H1 (cell line): ENCODE measurements at regions not wholly inside any gene's neighbourhood (a gene's known extent, or its start where the extent isn't known, plus 50 kb on each side); places are given as distances from the start of the nearest gene placed in this dataset.

Source experiments
- CTCF ChIA-PET: fragments of 300-600 bp; sonication (Branson Sonifier 250); formaldehyde crosslinking; loops from one replicate; lab custom pipeline; 2021; ENCODE audit not compliant: partially characterized antibody; lab: Charles Lee
- POLR2A ChIA-PET: fragments of 300-600 bp; sonication (Branson Sonifier 250); formaldehyde crosslinking; loops from one replicate; lab custom pipeline; 2021; ENCODE audit warnings: inconsistent platforms; ENCODE audit not compliant: partially characterized antibody; lab: Charles Lee
- DNase-seq, 2 experiments: peaks; one replicate each; pipeline versions ENCODE4 v3.0.0 to v3.0.0-alpha.2; 2010 to 2022; ENCODE audit warnings: low spot score in 2 of 2, low read depth in 1 of 2, mixed read lengths in 1 of 2
- FAIRE-seq: peaks from 2 replicates; lab custom pipeline; 2011; peaks lifted over from hg19 to GRCh38; lab: Jason Lieb, UNC
- H2AFZ ChIP-seq: 2 replicates; pipeline ENCODE4 v1.8.1; 2012; ENCODE audit warnings: low read length, inconsistent platforms
- H2AK5ac ChIP-seq: 2 replicates; pipeline ENCODE4 v1.6.1; 2013; ENCODE audit warnings: low read depth, low read length
- H2BK120ac ChIP-seq: replicated peaks from 2 replicates; pipeline ENCODE3; 2013; ENCODE audit warnings: low read depth, low read length, inconsistent platforms
- H2BK12ac ChIP-seq: 2 replicates; pipeline ENCODE4 v1.6.1; 2013; ENCODE audit warnings: low read depth, low read length
- H2BK15ac ChIP-seq: 2 replicates; pipeline ENCODE4 v1.6.1; 2013; ENCODE audit warnings: low read length
- H2BK20ac ChIP-seq: 2 replicates; pipeline ENCODE4 v1.6.1; 2013; ENCODE audit warnings: low read length
- H2BK5ac ChIP-seq: 2 replicates; pipeline ENCODE4 v1.6.1; 2013; ENCODE audit warnings: low read depth, low read length
- H3K14ac ChIP-seq: 2 replicates; pipeline ENCODE4 v1.6.1; 2013; ENCODE audit warnings: inconsistent platforms; ENCODE audit not compliant: insufficient read length
- H3K18ac ChIP-seq: 2 replicates; pipeline ENCODE4 v1.6.1; 2013; ENCODE audit warnings: low read length; ENCODE audit errors: extremely low read depth
- H3K23ac ChIP-seq: 2 replicates; pipeline ENCODE4 v1.6.1; 2013; ENCODE audit warnings: inconsistent platforms; ENCODE audit not compliant: insufficient read length
- H3K23me2 ChIP-seq: 2 replicates; pipeline ENCODE4 v1.6.1; 2013; ENCODE audit warnings: low read depth, low read length
- H3K27ac ChIP-seq: 2 replicates; pipeline ENCODE4 v1.6.1; 2011; ENCODE audit warnings: low read depth, low read length, inconsistent platforms
- H3K27me3 ChIP-seq, 4 experiments: replicated peaks in 1 of 4; 1 replicate in 1 of 4; 2 replicates in 3 of 4; pipeline versions ENCODE4 v1.6.1 to v1.8.1; 2011 to 2013; ENCODE audit warnings: low read length in 3 of 4, mild to moderate bottlenecking in 3 of 4, inconsistent platforms in 2 of 4, mixed read lengths in 2 of 4, moderate library complexity in 1 of 4; ENCODE audit not compliant: control insufficient read depth in 3 of 4, insufficient read depth in 3 of 4; ENCODE audit errors: extremely low read depth in 1 of 4
- H3K36me3 ChIP-seq, 4 experiments: 2 replicates each; pipeline versions ENCODE4 v1.6.1 to v1.8.1; 2011 to 2013; ENCODE audit warnings: mild to moderate bottlenecking in 4 of 4, low read length in 3 of 4, moderate library complexity in 2 of 4, control low read depth in 1 of 4, inconsistent platforms in 1 of 4; ENCODE audit not compliant: insufficient read depth in 4 of 4, control insufficient read depth in 2 of 4
- H3K4ac ChIP-seq: replicated peaks from 2 replicates; pipeline ENCODE3; 2013; ENCODE audit warnings: low read length, low read depth, mixed read lengths, inconsistent platforms; ENCODE audit not compliant: insufficient read length
- H3K4me1 ChIP-seq, 4 experiments: replicated peaks in 1 of 4; 1 replicate in 1 of 4; 2 replicates in 3 of 4; pipeline versions ENCODE4 v1.6.1 to v1.8.1; 2011 to 2013; ENCODE audit warnings: low read length in 3 of 4, inconsistent platforms in 2 of 4, mixed read lengths in 1 of 4; ENCODE audit not compliant: insufficient read depth in 4 of 4, control insufficient read depth in 3 of 4
- H3K4me2 ChIP-seq, 2 experiments: 2 replicates each; pipeline versions ENCODE4 v1.6.1 to v1.8.1; 2011 to 2013; ENCODE audit warnings: low read depth in 2 of 2, low read length in 2 of 2, control low read depth in 1 of 2, inconsistent platforms in 1 of 2, mild to moderate bottlenecking in 1 of 2; ENCODE audit not compliant: insufficient read depth in 1 of 2
- H3K4me3 ChIP-seq, 4 experiments: fragments of 200-600, 300-600 bp in 1 of 4; sonication (generic), shearing (Covaris generic), sonication (Bioruptor Twin) in 1 of 4; 2 replicates each; pipeline versions ENCODE4 v1.5.1 to v1.8.1; 2011 to 2016; ENCODE audit warnings: low read length in 4 of 4, low read depth in 3 of 4, control low read depth in 2 of 4, inconsistent platforms in 2 of 4, mild to moderate bottlenecking in 2 of 4, mixed read lengths in 1 of 4, moderate library complexity in 1 of 4; ENCODE audit not compliant: insufficient read depth in 2 of 4; ENCODE audit errors: extremely low read depth in 1 of 4
- H3K56ac ChIP-seq: replicated peaks from 2 replicates; pipeline ENCODE3; 2013; ENCODE audit warnings: low read depth, mild to moderate bottlenecking, mixed read lengths, low read length, inconsistent platforms; ENCODE audit not compliant: insufficient read length
- H3K79me1 ChIP-seq: 2 replicates; pipeline ENCODE4 v1.6.1; 2013; ENCODE audit warnings: low read depth, low read length, control low read depth
- H3K79me2 ChIP-seq, 2 experiments: 2 replicates each; pipeline versions ENCODE4 v1.6.1 to v1.8.1; 2012 to 2013; ENCODE audit warnings: low read length in 2 of 2, mild to moderate bottlenecking in 2 of 2, inconsistent platforms in 1 of 2; ENCODE audit not compliant: insufficient read depth in 2 of 2, control insufficient read depth in 1 of 2
- H3K9ac ChIP-seq, 4 experiments: replicated peaks in 1 of 4; 1 replicate in 1 of 4; 2 replicates in 3 of 4; pipeline versions ENCODE4 v1.6.1 to v1.8.1; 2011 to 2013; ENCODE audit warnings: low read depth in 3 of 4, low read length in 3 of 4, control low read depth in 2 of 4, mild to moderate bottlenecking in 2 of 4, moderate library complexity in 2 of 4, inconsistent platforms in 1 of 4; ENCODE audit errors: extremely low read depth in 1 of 4
- H3K9me3 ChIP-seq, 2 experiments: 2 replicates each; pipeline versions ENCODE4 v1.6.1 to v1.8.1; 2012 to 2013; ENCODE audit warnings: mild to moderate bottlenecking in 2 of 2, moderate library complexity in 2 of 2, control low read depth in 1 of 2, inconsistent platforms in 1 of 2, low read depth in 1 of 2, low read length in 1 of 2, mixed read lengths in 1 of 2; ENCODE audit not compliant: insufficient read depth in 2 of 2
- H4K20me1 ChIP-seq, 2 experiments: replicated peaks in 1 of 2; 2 replicates each; pipeline versions ENCODE3 to v1.8.1; 2011 to 2013; ENCODE audit warnings: inconsistent platforms in 2 of 2, low read length in 2 of 2, mild to moderate bottlenecking in 1 of 2; ENCODE audit not compliant: insufficient read depth in 2 of 2, control insufficient read depth in 1 of 2
- H4K5ac ChIP-seq: 2 replicates; pipeline ENCODE4 v1.6.1; 2013; ENCODE audit warnings: low read length, low read depth, mixed read lengths, inconsistent platforms; ENCODE audit not compliant: insufficient read length
- H4K8ac ChIP-seq: 2 replicates; pipeline ENCODE4 v1.8.0; 2013; ENCODE audit warnings: mild to moderate bottlenecking, moderate library complexity, low read length, inconsistent platforms; ENCODE audit not compliant: insufficient read depth; ENCODE audit errors: extremely low read depth
- H4K91ac ChIP-seq: replicated peaks from 2 replicates; pipeline ENCODE3; 2013; ENCODE audit warnings: low read length, mixed read lengths, inconsistent platforms; ENCODE audit not compliant: insufficient read length
- BACH1 ChIP-seq: IDR thresholded peaks from 2 replicates; pipeline ENCODE4 v1.6.1; 2012; ENCODE audit warnings: low read length, improper control_type of control experiment
- WGBS, 2 experiments: shearing (Covaris generic) in 1 of 2; methylation state at CpG; one replicate each; pipeline versions ENCODE4 v1.1.6 to v1.1.7; 2013 to 2015; ENCODE audit warnings: low lambda C conversion rate in 2 of 2, mixed read lengths in 2 of 2, inconsistent platforms in 1 of 2, low coverage in 1 of 2, missing lambda C conversion rate in 1 of 2; ENCODE audit not compliant: insufficient replicate concordance in 2 of 2, insufficient coverage in 1 of 2, insufficient read length in 1 of 2; ENCODE audit errors: extremely low coverage in 1 of 2, missing lambda C conversion rate in 1 of 2; 5-methylcytosine and 5-hydroxymethylcytosine counted together

- Histone ChIP-seq H3K9ac (no peak overlapping the region), H3K79me2 (no peaks in the 10 kb centered on the region), H4K8ac (no peak overlapping the region), H3K79me1 (no peaks in the 10 kb centered on the region), H2AFZ (no peak overlapping the region), H3K4me2 (no peak overlapping the region), H2BK20ac (no peak overlapping the region), H2AK5ac (no peak overlapping the region), H2BK120ac (no peak overlapping the region), H3K23ac (no peak overlapping the region), H4K5ac (no peak overlapping the region), H3K4me3 (no peak overlapping the region), H3K9me3 (no peaks in the 10 kb centered on the region), H3K23me2 (no peaks in the 10 kb centered on the region), H2BK12ac (no peak overlapping the region), H2BK5ac (no peak overlapping the region), H3K27me3 (no peaks in the 10 kb centered on the region), H2BK15ac (no peak overlapping the region), H3K18ac (no peak overlapping the region), H4K20me1 (no peaks in the 10 kb centered on the region), H3K56ac (no peak overlapping the region), H3K27ac (no peak overlapping the region), H3K4me1 (peaks cover 0 to 3% (median 0%) of the 10 kb centered on the region in 4 experiments; a peak in 1 of 7 replicates), H4K91ac (no peak overlapping the region), H3K4ac (no peak overlapping the region), H3K14ac (no peak overlapping the region), H3K36me3 (no peaks in the 10 kb centered on the region)
- 86% methylated on average over 5 of the region's 5 CpGs; no CpG with 5 or more reads in 1 of the 2 experiments for WGBS, 2 experiments
- DNase-seq = no peak
- ChIA-PET CTCF (interaction anchor here (1.0 kb wide), 1 partner anchor 85 kb away, joined by 4 read pairs; no protein-coding TSS in a partner anchor), POLR2A (interaction anchor here (0.9 to 1.9 kb wide), 2 partner anchors 12 to 18 kb away, joined by 3 to 4 read pairs; no protein-coding TSS in a partner anchor)
- FAIRE-seq = no peak
- no peak for TF ChIP-seq BACH1
Observed at GRCh38 chr2:196538646-196539045, 100.9 kb upstream of the CCDC150 start.
